H1 (cell line): ENCODE measurements at regions not wholly inside any gene's neighbourhood (a gene's known extent, or its start where the extent isn't known, plus 50 kb on each side); places are given as distances from the start of the nearest gene placed in this dataset.

ENCODE experiments used
- CTCF ChIA-PET: fragments of 300-600 bp; sonication (Branson Sonifier 250); formaldehyde crosslinking; loops from one replicate; lab custom pipeline; 2021; ENCODE audit not compliant: partially characterized antibody; lab: Charles Lee
- POLR2A ChIA-PET: fragments of 300-600 bp; sonication (Branson Sonifier 250); formaldehyde crosslinking; loops from one replicate; lab custom pipeline; 2021; ENCODE audit warnings: inconsistent platforms; ENCODE audit not compliant: partially characterized antibody; lab: Charles Lee
- DNase-seq, 2 experiments: peaks; one replicate each; pipeline versions ENCODE4 v3.0.0 to v3.0.0-alpha.2; 2010 to 2022; ENCODE audit warnings: low spot score in 2 of 2, low read depth in 1 of 2, mixed read lengths in 1 of 2
- FAIRE-seq: peaks from 2 replicates; lab custom pipeline; 2011; peaks lifted over from hg19 to GRCh38; lab: Jason Lieb, UNC
- H2AFZ ChIP-seq: 2 replicates; pipeline ENCODE4 v1.8.1; 2012; ENCODE audit warnings: low read length, inconsistent platforms
- H2AK5ac ChIP-seq: 2 replicates; pipeline ENCODE4 v1.6.1; 2013; ENCODE audit warnings: low read depth, low read length
- H2BK120ac ChIP-seq: replicated peaks from 2 replicates; pipeline ENCODE3; 2013; ENCODE audit warnings: low read depth, low read length, inconsistent platforms
- H2BK12ac ChIP-seq: 2 replicates; pipeline ENCODE4 v1.6.1; 2013; ENCODE audit warnings: low read depth, low read length
- H2BK15ac ChIP-seq: 2 replicates; pipeline ENCODE4 v1.6.1; 2013; ENCODE audit warnings: low read length
- H2BK20ac ChIP-seq: 2 replicates; pipeline ENCODE4 v1.6.1; 2013; ENCODE audit warnings: low read length
- H2BK5ac ChIP-seq: 2 replicates; pipeline ENCODE4 v1.6.1; 2013; ENCODE audit warnings: low read depth, low read length
- H3K14ac ChIP-seq: 2 replicates; pipeline ENCODE4 v1.6.1; 2013; ENCODE audit warnings: inconsistent platforms; ENCODE audit not compliant: insufficient read length
- H3K18ac ChIP-seq: 2 replicates; pipeline ENCODE4 v1.6.1; 2013; ENCODE audit warnings: low read length; ENCODE audit errors: extremely low read depth
- H3K23ac ChIP-seq: 2 replicates; pipeline ENCODE4 v1.6.1; 2013; ENCODE audit warnings: inconsistent platforms; ENCODE audit not compliant: insufficient read length
- H3K23me2 ChIP-seq: 2 replicates; pipeline ENCODE4 v1.6.1; 2013; ENCODE audit warnings: low read depth, low read length
- H3K27ac ChIP-seq: 2 replicates; pipeline ENCODE4 v1.6.1; 2011; ENCODE audit warnings: low read depth, low read length, inconsistent platforms
- H3K27me3 ChIP-seq, 4 experiments: replicated peaks in 1 of 4; 1 replicate in 1 of 4; 2 replicates in 3 of 4; pipeline versions ENCODE4 v1.6.1 to v1.8.1; 2011 to 2013; ENCODE audit warnings: low read length in 3 of 4, mild to moderate bottlenecking in 3 of 4, inconsistent platforms in 2 of 4, mixed read lengths in 2 of 4, moderate library complexity in 1 of 4; ENCODE audit not compliant: control insufficient read depth in 3 of 4, insufficient read depth in 3 of 4; ENCODE audit errors: extremely low read depth in 1 of 4
- H3K36me3 ChIP-seq, 4 experiments: 2 replicates each; pipeline versions ENCODE4 v1.6.1 to v1.8.1; 2011 to 2013; ENCODE audit warnings: mild to moderate bottlenecking in 4 of 4, low read length in 3 of 4, moderate library complexity in 2 of 4, control low read depth in 1 of 4, inconsistent platforms in 1 of 4; ENCODE audit not compliant: insufficient read depth in 4 of 4, control insufficient read depth in 2 of 4
- H3K4ac ChIP-seq: replicated peaks from 2 replicates; pipeline ENCODE3; 2013; ENCODE audit warnings: low read length, low read depth, mixed read lengths, inconsistent platforms; ENCODE audit not compliant: insufficient read length
- H3K4me1 ChIP-seq, 4 experiments: replicated peaks in 1 of 4; 1 replicate in 1 of 4; 2 replicates in 3 of 4; pipeline versions ENCODE4 v1.6.1 to v1.8.1; 2011 to 2013; ENCODE audit warnings: low read length in 3 of 4, inconsistent platforms in 2 of 4, mixed read lengths in 1 of 4; ENCODE audit not compliant: insufficient read depth in 4 of 4, control insufficient read depth in 3 of 4
- H3K4me2 ChIP-seq, 2 experiments: 2 replicates each; pipeline versions ENCODE4 v1.6.1 to v1.8.1; 2011 to 2013; ENCODE audit warnings: low read depth in 2 of 2, low read length in 2 of 2, control low read depth in 1 of 2, inconsistent platforms in 1 of 2, mild to moderate bottlenecking in 1 of 2; ENCODE audit not compliant: insufficient read depth in 1 of 2
- H3K4me3 ChIP-seq, 4 experiments: fragments of 200-600, 300-600 bp in 1 of 4; sonication (generic), shearing (Covaris generic), sonication (Bioruptor Twin) in 1 of 4; 2 replicates each; pipeline versions ENCODE4 v1.5.1 to v1.8.1; 2011 to 2016; ENCODE audit warnings: low read length in 4 of 4, low read depth in 3 of 4, control low read depth in 2 of 4, inconsistent platforms in 2 of 4, mild to moderate bottlenecking in 2 of 4, mixed read lengths in 1 of 4, moderate library complexity in 1 of 4; ENCODE audit not compliant: insufficient read depth in 2 of 4; ENCODE audit errors: extremely low read depth in 1 of 4
- H3K56ac ChIP-seq: replicated peaks from 2 replicates; pipeline ENCODE3; 2013; ENCODE audit warnings: low read depth, mild to moderate bottlenecking, mixed read lengths, low read length, inconsistent platforms; ENCODE audit not compliant: insufficient read length
- H3K79me1 ChIP-seq: 2 replicates; pipeline ENCODE4 v1.6.1; 2013; ENCODE audit warnings: low read depth, low read length, control low read depth
- H3K79me2 ChIP-seq, 2 experiments: 2 replicates each; pipeline versions ENCODE4 v1.6.1 to v1.8.1; 2012 to 2013; ENCODE audit warnings: low read length in 2 of 2, mild to moderate bottlenecking in 2 of 2, inconsistent platforms in 1 of 2; ENCODE audit not compliant: insufficient read depth in 2 of 2, control insufficient read depth in 1 of 2
- H3K9ac ChIP-seq, 4 experiments: replicated peaks in 1 of 4; 1 replicate in 1 of 4; 2 replicates in 3 of 4; pipeline versions ENCODE4 v1.6.1 to v1.8.1; 2011 to 2013; ENCODE audit warnings: low read depth in 3 of 4, low read length in 3 of 4, control low read depth in 2 of 4, mild to moderate bottlenecking in 2 of 4, moderate library complexity in 2 of 4, inconsistent platforms in 1 of 4; ENCODE audit errors: extremely low read depth in 1 of 4
- H3K9me3 ChIP-seq, 2 experiments: 2 replicates each; pipeline versions ENCODE4 v1.6.1 to v1.8.1; 2012 to 2013; ENCODE audit warnings: mild to moderate bottlenecking in 2 of 2, moderate library complexity in 2 of 2, control low read depth in 1 of 2, inconsistent platforms in 1 of 2, low read depth in 1 of 2, low read length in 1 of 2, mixed read lengths in 1 of 2; ENCODE audit not compliant: insufficient read depth in 2 of 2
- H4K20me1 ChIP-seq, 2 experiments: replicated peaks in 1 of 2; 2 replicates each; pipeline versions ENCODE3 to v1.8.1; 2011 to 2013; ENCODE audit warnings: inconsistent platforms in 2 of 2, low read length in 2 of 2, mild to moderate bottlenecking in 1 of 2; ENCODE audit not compliant: insufficient read depth in 2 of 2, control insufficient read depth in 1 of 2
- H4K5ac ChIP-seq: 2 replicates; pipeline ENCODE4 v1.6.1; 2013; ENCODE audit warnings: low read length, low read depth, mixed read lengths, inconsistent platforms; ENCODE audit not compliant: insufficient read length
- H4K8ac ChIP-seq: 2 replicates; pipeline ENCODE4 v1.8.0; 2013; ENCODE audit warnings: mild to moderate bottlenecking, moderate library complexity, low read length, inconsistent platforms; ENCODE audit not compliant: insufficient read depth; ENCODE audit errors: extremely low read depth
- H4K91ac ChIP-seq: replicated peaks from 2 replicates; pipeline ENCODE3; 2013; ENCODE audit warnings: low read length, mixed read lengths, inconsistent platforms; ENCODE audit not compliant: insufficient read length
- ASH2L ChIP-seq: fragments of 200-600, 300-600 bp; sonication (generic); IDR thresholded peaks from one replicate; pipeline ENCODE4 v1.7.1; 2017; ENCODE audit warnings: low read length
- CEBPB ChIP-seq: IDR thresholded peaks from 2 replicates; pipeline ENCODE4 v1.6.1; 2012; ENCODE audit warnings: low read depth, low read length
- GABPA ChIP-seq: IDR thresholded peaks from 2 replicates; pipeline ENCODE4 v1.6.1; 2011; ENCODE audit warnings: mild to moderate bottlenecking, low read length, moderate library complexity, borderline replicate concordance; ENCODE audit not compliant: insufficient read depth
- HDAC2 ChIP-seq, 2 experiments: fragments of 300-600 bp in 1 of 2; sonication (generic) in 1 of 2; IDR thresholded peaks; 2 replicates each; pipeline ENCODE4 v1.6.1; 2011 to 2012; ENCODE audit warnings: low read depth in 2 of 2, low read length in 2 of 2, mild to moderate bottlenecking in 2 of 2, moderate library complexity in 2 of 2, borderline replicate concordance in 1 of 2, inconsistent platforms in 1 of 2
- MAFK ChIP-seq: IDR thresholded peaks from 2 replicates; pipeline ENCODE4 v1.6.1; 2012; ENCODE audit warnings: low read depth, mild to moderate bottlenecking, improper control_type of control experiment, low read length
- POU5F1 ChIP-seq: IDR thresholded peaks from 2 replicates; pipeline ENCODE4 v1.6.1; 2011; ENCODE audit warnings: low read depth, mild to moderate bottlenecking, low read length, moderate library complexity
- TCF12 ChIP-seq: IDR thresholded peaks from 2 replicates; pipeline ENCODE4 v1.6.1; 2011; ENCODE audit warnings: low read depth, mild to moderate bottlenecking, low read length
- whole genome bisulfite sequencing, 2 experiments: shearing (Covaris generic) in 1 of 2; methylation state at CpG; one replicate each; pipeline versions ENCODE4 v1.1.6 to v1.1.7; 2013 to 2015; ENCODE audit warnings: low lambda C conversion rate in 2 of 2, mixed read lengths in 2 of 2, inconsistent platforms in 1 of 2, low coverage in 1 of 2, missing lambda C conversion rate in 1 of 2; ENCODE audit not compliant: insufficient replicate concordance in 2 of 2, insufficient coverage in 1 of 2, insufficient read length in 1 of 2; ENCODE audit errors: extremely low coverage in 1 of 2, missing lambda C conversion rate in 1 of 2; 5-methylcytosine and 5-hydroxymethylcytosine counted together

DNA sequence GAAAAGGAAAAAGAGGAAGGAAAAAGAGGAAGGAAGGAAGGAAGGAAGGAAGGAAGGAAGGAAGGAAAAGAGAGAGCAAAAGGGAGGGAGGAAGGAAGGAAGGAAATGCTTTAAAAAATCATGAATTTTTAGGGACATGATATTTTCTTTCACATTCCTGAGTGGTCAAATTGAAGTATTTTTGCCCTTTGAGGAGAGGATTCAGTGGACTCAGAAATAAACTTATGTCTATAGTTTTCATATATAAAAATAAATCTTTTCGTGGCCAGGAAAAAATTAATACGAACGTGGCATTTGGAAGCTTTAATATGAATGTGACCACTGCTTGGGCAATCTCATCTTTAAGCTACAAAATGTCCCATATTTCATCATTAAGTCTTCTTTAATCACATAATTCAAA lies 183.0 kb upstream of the TMCO5A start:
- no peak overlapping the region for H3K56ac ChIP-seq
- no peak overlapping the region for H3K27ac ChIP-seq
- 92% methylated on average over 3 of the region's 3 CpGs; no CpG with 5 or more reads in 1 of the 2 experiments for WGBS, 2 experiments
- ChIA-PET POLR2A (no interaction called here), CTCF (no interaction called here)
- H4K91ac ChIP-seq = no peak overlapping the region
- no peak overlapping the region for H4K5ac ChIP-seq
- no peaks in the 10 kb centered on the region for H4K20me1 ChIP-seq
- H2BK20ac ChIP-seq = no peak overlapping the region
- no peak overlapping the region for H3K23ac ChIP-seq
- DNase-seq (no peak), FAIRE-seq (no peak)
- H3K4me1 ChIP-seq = no peaks in the 10 kb centered on the region
- H2AFZ ChIP-seq = no peak overlapping the region
- no peak overlapping the region for H3K4me2 ChIP-seq
- no peak overlapping the region for H4K8ac ChIP-seq
- no peak overlapping the region for H3K4me3 ChIP-seq
- H3K23me2 ChIP-seq = no peaks in the 10 kb centered on the region
- no peak overlapping the region for H3K18ac ChIP-seq
- H3K79me2 ChIP-seq = no peaks in the 10 kb centered on the region
- H2BK120ac ChIP-seq = no peak overlapping the region
- H3K9me3 ChIP-seq = no peaks in the 10 kb centered on the region
- H2BK12ac ChIP-seq = no peak overlapping the region
- H3K36me3 ChIP-seq = no peaks in the 10 kb centered on the region
- H3K9ac ChIP-seq = no peak overlapping the region
- H2BK15ac ChIP-seq = no peak overlapping the region
- no peak overlapping the region for H2BK5ac ChIP-seq
- no peak overlapping the region for H2AK5ac ChIP-seq
- H3K4ac ChIP-seq = no peak overlapping the region
- no peak overlapping the region for H3K14ac ChIP-seq
- H3K27me3 ChIP-seq = no peaks in the 10 kb centered on the region
- H3K79me1 ChIP-seq = no peaks in the 10 kb centered on the region
- TF ChIP-seq POU5F1 (no peak), ASH2L (no peak), CEBPB (no peak), GABPA (no peak), HDAC2 (IDR thresholded peaks at IDR 0.05; ENCODE audit: borderline replicate concordance in 1 of 2, low read depth in 2 of 2, low read length in 2 of 2) (no peak), TCF12 (no peak), MAFK (no peak)
